ENCODE measurements at regions not wholly inside any gene's neighbourhood (a gene's known extent, or its start where the extent isn't known, plus 50 kb on each side); places are given as distances from the start of the nearest gene placed in this dataset.

DNA sequence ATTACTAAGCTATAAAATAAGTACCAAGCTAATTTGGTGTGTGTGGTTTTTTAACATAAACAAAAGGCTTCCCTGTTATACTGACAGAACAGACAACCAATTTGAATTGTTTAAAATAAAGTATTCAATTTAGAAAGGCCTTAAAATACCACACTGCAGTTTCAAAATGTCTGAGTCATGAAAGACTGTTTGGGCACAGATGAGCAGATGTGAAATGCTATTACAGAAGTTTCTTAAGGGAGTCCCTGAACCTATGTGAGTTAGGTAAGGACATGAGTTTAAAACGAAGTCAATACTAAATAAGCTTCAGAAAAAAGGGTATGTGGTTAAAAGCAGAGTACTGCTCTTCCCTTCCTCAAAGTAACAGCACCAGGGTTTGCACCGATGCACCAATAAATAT lies 69.7 kb upstream of the SETMAR start:
- TF ChIP-seq, protein P1, sequence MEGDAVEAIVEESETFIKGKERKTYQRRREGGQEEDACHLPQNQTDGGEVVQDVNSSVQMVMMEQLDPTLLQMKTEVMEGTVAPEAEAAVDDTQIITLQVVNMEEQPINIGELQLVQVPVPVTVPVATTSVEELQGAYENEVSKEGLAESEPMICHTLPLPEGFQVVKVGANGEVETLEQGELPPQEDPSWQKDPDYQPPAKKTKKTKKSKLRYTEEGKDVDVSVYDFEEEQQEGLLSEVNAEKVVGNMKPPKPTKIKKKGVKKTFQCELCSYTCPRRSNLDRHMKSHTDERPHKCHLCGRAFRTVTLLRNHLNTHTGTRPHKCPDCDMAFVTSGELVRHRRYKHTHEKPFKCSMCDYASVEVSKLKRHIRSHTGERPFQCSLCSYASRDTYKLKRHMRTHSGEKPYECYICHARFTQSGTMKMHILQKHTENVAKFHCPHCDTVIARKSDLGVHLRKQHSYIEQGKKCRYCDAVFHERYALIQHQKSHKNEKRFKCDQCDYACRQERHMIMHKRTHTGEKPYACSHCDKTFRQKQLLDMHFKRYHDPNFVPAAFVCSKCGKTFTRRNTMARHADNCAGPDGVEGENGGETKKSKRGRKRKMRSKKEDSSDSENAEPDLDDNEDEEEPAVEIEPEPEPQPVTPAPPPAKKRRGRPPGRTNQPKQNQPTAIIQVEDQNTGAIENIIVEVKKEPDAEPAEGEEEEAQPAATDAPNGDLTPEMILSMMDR (IDR thresholded peaks at IDR 0.05; ENCODE audit: low read depth, low read length, missing control alignments): no peak
- no peak overlapping the region for H3K4me3 ChIP-seq (replicated peaks; ENCODE audit: low read depth, low read length)
- no peak for DNase-seq (ENCODE audit: extremely low read depth, low read depth)

GRCh38 chr3:4234889-4235288 lies 68.3 kb upstream of the SETMAR start:
- no peak overlapping the region for H3K4me3 ChIP-seq (replicated peaks; ENCODE audit: low read depth, low read length)
- TF ChIP-seq, protein P1 (IDR thresholded peaks at IDR 0.05; ENCODE audit: low read depth, low read length, missing control alignments): no peak
- DNase-seq (ENCODE audit: extremely low read depth, low read depth): no peak

GRCh38 chr3:4235690-4236089 lies 67.5 kb upstream of the SETMAR start:
- no peak overlapping the region for H3K4me3 ChIP-seq (replicated peaks; ENCODE audit: low read depth, low read length)
- TF ChIP-seq, protein P1 (IDR thresholded peaks at IDR 0.05; ENCODE audit: low read depth, low read length, missing control alignments): no peak
- no peak for DNase-seq (ENCODE audit: extremely low read depth, low read depth)

DNA sequence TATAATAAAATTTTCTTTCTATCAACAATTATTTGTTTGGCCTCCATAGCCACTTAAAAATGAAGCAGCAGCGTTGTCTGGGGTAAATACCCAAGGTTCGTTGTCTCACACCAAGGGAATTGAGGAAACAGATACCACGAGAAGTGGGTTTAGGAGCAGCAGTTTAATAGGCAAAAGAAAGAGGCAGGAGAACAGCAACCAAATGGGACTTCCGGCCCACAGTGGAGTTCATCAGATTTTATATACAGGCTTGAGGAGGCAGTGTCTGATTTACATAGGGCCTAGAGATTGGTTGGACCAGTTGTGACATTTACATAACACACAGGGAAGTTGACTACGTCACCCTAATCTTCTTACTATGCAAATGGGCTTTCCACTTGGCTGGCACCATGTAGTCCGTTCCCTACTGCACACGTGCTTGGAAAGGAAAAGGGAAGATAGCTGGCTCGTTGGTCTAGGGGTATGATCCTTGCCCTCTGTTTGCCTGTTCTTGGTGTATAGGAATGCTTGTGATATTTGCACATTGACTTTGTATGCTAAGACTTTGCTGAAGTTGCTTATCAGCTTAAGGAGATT lies 61.5 kb upstream of the SETMAR start:
- no peak for DNase-seq (ENCODE audit: extremely low read depth, low read depth)
- TF ChIP-seq, protein P1 (IDR thresholded peaks at IDR 0.05; ENCODE audit: low read depth, low read length, missing control alignments): no peak
- H3K4me3 ChIP-seq (replicated peaks; ENCODE audit: low read depth, low read length): no peak overlapping the region

DNA sequence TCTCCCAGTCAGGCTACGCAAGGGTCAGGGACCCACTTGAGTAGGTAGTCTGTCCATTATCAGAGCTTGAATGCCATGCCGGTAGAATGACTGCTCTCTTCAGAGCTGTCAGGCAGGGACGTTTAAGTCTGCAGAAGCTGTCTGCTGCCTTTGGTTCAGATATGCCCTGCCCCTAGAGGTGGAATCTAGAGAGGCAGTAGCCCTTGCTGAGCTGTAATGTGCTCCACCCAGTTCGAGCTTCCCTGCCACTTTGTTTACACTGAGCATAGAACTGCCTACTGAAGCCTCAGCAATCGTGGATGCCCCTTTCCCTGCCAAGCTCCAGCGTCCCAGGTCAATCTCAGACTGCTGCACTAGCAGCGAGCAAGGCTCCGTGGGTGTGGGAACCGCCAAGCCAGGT lies 57.5 kb upstream of the SETMAR start:
- H3K4me3 ChIP-seq (replicated peaks; ENCODE audit: low read depth, low read length): no peak overlapping the region
- no peak for DNase-seq (ENCODE audit: extremely low read depth, low read depth)
- TF ChIP-seq, protein P1 (IDR thresholded peaks at IDR 0.05; ENCODE audit: low read depth, low read length, missing control alignments): no peak

- DNase-seq (ENCODE audit: extremely low read depth, low read depth): no peak
- no peak overlapping the region for H3K4me3 ChIP-seq (replicated peaks; ENCODE audit: low read depth, low read length)
- TF ChIP-seq, protein P1 (IDR thresholded peaks at IDR 0.05; ENCODE audit: low read depth, low read length, missing control alignments): no peak
Observed at GRCh38 chr3:4247391-4247790, 55.8 kb upstream of the SETMAR start.

- TF ChIP-seq, protein P1 (IDR thresholded peaks at IDR 0.05; ENCODE audit: low read depth, low read length, missing control alignments): no peak
- no peak for DNase-seq (ENCODE audit: extremely low read depth, low read depth)
- H3K4me3 ChIP-seq (replicated peaks; ENCODE audit: low read depth, low read length): no peak overlapping the region
Observed at GRCh38 chr3:4250064-4250463, 53.1 kb upstream of the SETMAR start.
